ENCODE measurements at regions not wholly inside any gene's neighbourhood (a gene's known extent, or its start where the extent isn't known, plus 50 kb on each side); places are given as distances from the start of the nearest gene placed in this dataset.
A peak's percentile ranks its signal among the peaks of the same experiment; 100 is the strongest.
"Not testable (repeated sequence)": the region's sequence is repeated elsewhere in the genome, so short reads cannot be mapped to it uniquely, and the experiment has no call there.

- H3K36me3 ChIP-seq (ENCODE audit: control insufficient read depth, insufficient read depth, low read length); H3K27ac ChIP-seq (ENCODE audit: low read length); H3K9me3 ChIP-seq (replicated peaks; ENCODE audit: control insufficient read depth, low read depth, low read length); H3K4me3 ChIP-seq (ENCODE audit: low read length); DNase-seq: not testable (repeated sequence)
- Histone ChIP-seq H3K27me3 (ENCODE audit: control insufficient read depth, insufficient read depth, low read length) (peaks cover 12% of the 10 kb centered on the region), H3K4me1 (ENCODE audit: control insufficient read depth, insufficient read depth, low read length) (peaks cover 24% of the 10 kb centered on the region)
- 93% methylated on average over 6 of the region's 8 CpGs for WGBS (ENCODE audit: insufficient coverage)
Observed at GRCh38 chr9:129545876-129546275, 75.0 kb downstream of the C9orf50 start.

GRCh38 chr9:129544761-129545160 lies 76.1 kb downstream of the C9orf50 start:
- DNase-seq: no peak
- Histone ChIP-seq H3K36me3 (ENCODE audit: control insufficient read depth, insufficient read depth, low read length) (no peaks in the 10 kb centered on the region), H3K4me1 (ENCODE audit: control insufficient read depth, insufficient read depth, low read length) (peaks cover 16% of the 10 kb centered on the region), H3K27ac (ENCODE audit: low read length) (no peak overlapping the region), H3K9me3 (replicated peaks; ENCODE audit: control insufficient read depth, low read depth, low read length) (no peaks in the 10 kb centered on the region), H3K27me3 (ENCODE audit: control insufficient read depth, insufficient read depth, low read length) (peaks cover 5% of the 10 kb centered on the region), H3K4me3 (ENCODE audit: low read length) (no peak overlapping the region)
- 59% methylated on average over 3 of the region's 6 CpGs for WGBS (ENCODE audit: insufficient coverage)

GRCh38 chr9:129542741-129543140 lies 78.2 kb downstream of the C9orf50 start:
- Histone ChIP-seq H3K4me3 (ENCODE audit: low read length) (no peak overlapping the region), H3K27ac (ENCODE audit: low read length) (no peak overlapping the region), H3K36me3 (ENCODE audit: control insufficient read depth, insufficient read depth, low read length) (no peaks in the 10 kb centered on the region), H3K9me3 (replicated peaks; ENCODE audit: control insufficient read depth, low read depth, low read length) (peaks cover 3% of the 10 kb centered on the region), H3K4me1 (ENCODE audit: control insufficient read depth, insufficient read depth, low read length) (no peaks in the 10 kb centered on the region), H3K27me3 (ENCODE audit: control insufficient read depth, insufficient read depth, low read length) (no peaks in the 10 kb centered on the region)
- DNase-seq: no peak
- WGBS (ENCODE audit: insufficient coverage): 66% methylated on average over 3 of the region's 4 CpGs

GRCh38 chr9:129541270-129541669 lies 79.6 kb downstream of the C9orf50 start:
- 100% methylated on average over 1 of the region's 2 CpGs for WGBS (ENCODE audit: insufficient coverage)
- Histone ChIP-seq H3K27ac (ENCODE audit: low read length) (no peak overlapping the region), H3K9me3 (replicated peaks; ENCODE audit: control insufficient read depth, low read depth, low read length) (peaks cover 3% of the 10 kb centered on the region)

GRCh38 chr9:129539446-129539845 lies 81.5 kb downstream of the C9orf50 start:
- no peak overlapping the region for H3K4me3 ChIP-seq (ENCODE audit: low read length)
- H3K4me1 ChIP-seq (ENCODE audit: control insufficient read depth, insufficient read depth, low read length): no peaks in the 10 kb centered on the region
- H3K27me3 ChIP-seq (ENCODE audit: control insufficient read depth, insufficient read depth, low read length): no peaks in the 10 kb centered on the region
- no peak for DNase-seq
- H3K36me3 ChIP-seq (ENCODE audit: control insufficient read depth, insufficient read depth, low read length): no peaks in the 10 kb centered on the region
- H3K9me3 ChIP-seq (replicated peaks; ENCODE audit: control insufficient read depth, low read depth, low read length): peaks cover 3% of the 10 kb centered on the region
- no peak overlapping the region for H3K27ac ChIP-seq (ENCODE audit: low read length)
- WGBS (ENCODE audit: insufficient coverage): no CpG with 5 or more reads among the region's 4 CpGs

More at GRCh38 chr9:129541270-129541669, 79.6 kb downstream of the C9orf50 start:
- Histone ChIP-seq H3K36me3 (ENCODE audit: control insufficient read depth, insufficient read depth, low read length) (no peaks in the 10 kb centered on the region), H3K4me3 (ENCODE audit: low read length) (no peak overlapping the region), H3K27me3 (ENCODE audit: control insufficient read depth, insufficient read depth, low read length) (no peaks in the 10 kb centered on the region), H3K4me1 (ENCODE audit: control insufficient read depth, insufficient read depth, low read length) (no peaks in the 10 kb centered on the region)
- DNase-seq: no peak

GRCh38 chr9:129531860-129532402 lies 89.0 kb downstream of the C9orf50 start:
- WGBS (ENCODE audit: insufficient coverage): no CpG with 5 or more reads among the region's 5 CpGs
- not testable (repeated sequence) for H3K4me1 ChIP-seq (ENCODE audit: control insufficient read depth, insufficient read depth, low read length); DNase-seq; H3K27me3 ChIP-seq (ENCODE audit: control insufficient read depth, insufficient read depth, low read length); H3K9me3 ChIP-seq (replicated peaks; ENCODE audit: control insufficient read depth, low read depth, low read length); H3K36me3 ChIP-seq (ENCODE audit: control insufficient read depth, insufficient read depth, low read length); H3K27ac ChIP-seq (ENCODE audit: low read length); H3K4me3 ChIP-seq (ENCODE audit: low read length)

- not testable (repeated sequence) for H3K4me3 ChIP-seq (ENCODE audit: low read length); H3K9me3 ChIP-seq (replicated peaks; ENCODE audit: control insufficient read depth, low read depth, low read length); DNase-seq; H3K27ac ChIP-seq (ENCODE audit: low read length); H3K36me3 ChIP-seq (ENCODE audit: control insufficient read depth, insufficient read depth, low read length); H3K27me3 ChIP-seq (ENCODE audit: control insufficient read depth, insufficient read depth, low read length)
- whole genome bisulfite sequencing (ENCODE audit: insufficient coverage): 100% methylated on average over 1 of the region's 1 CpG
- H3K4me1 ChIP-seq (ENCODE audit: control insufficient read depth, insufficient read depth, low read length): peaks cover 10% of the 10 kb centered on the region
Observed at GRCh38 chr9:129527955-129528354, 92.9 kb downstream of the C9orf50 start.

- Histone ChIP-seq H3K9me3 (replicated peaks; ENCODE audit: control insufficient read depth, low read depth, low read length) (peaks cover 6% of the 10 kb centered on the region), H3K4me3 (ENCODE audit: low read length) (no peak overlapping the region), H3K36me3 (ENCODE audit: control insufficient read depth, insufficient read depth, low read length) (no peaks in the 10 kb centered on the region), H3K27ac (ENCODE audit: low read length) (no peak overlapping the region), H3K27me3 (ENCODE audit: control insufficient read depth, insufficient read depth, low read length) (no peaks in the 10 kb centered on the region), H3K4me1 (ENCODE audit: control insufficient read depth, insufficient read depth, low read length) (peaks cover 10% of the 10 kb centered on the region)
- peak; percentile 65 for DNase-seq
- 13% methylated on average over 3 of the region's 3 CpGs for WGBS (ENCODE audit: insufficient coverage)
Observed at GRCh38 chr9:129525656-129526196, 95.2 kb downstream of the C9orf50 start.

GRCh38 chr9:129524582-129525270 lies 96.2 kb downstream of the C9orf50 start:
- Histone ChIP-seq H3K27ac (ENCODE audit: low read length) (no peak overlapping the region), H3K4me3 (ENCODE audit: low read length) (no peak overlapping the region), H3K9me3 (replicated peaks; ENCODE audit: control insufficient read depth, low read depth, low read length) (peaks cover 6% of the 10 kb centered on the region), H3K36me3 (ENCODE audit: control insufficient read depth, insufficient read depth, low read length) (no peaks in the 10 kb centered on the region), H3K4me1 (ENCODE audit: control insufficient read depth, insufficient read depth, low read length) (peaks cover 10% of the 10 kb centered on the region), H3K27me3 (ENCODE audit: control insufficient read depth, insufficient read depth, low read length) (no peaks in the 10 kb centered on the region)
- DNase-seq: no peak
- WGBS (ENCODE audit: insufficient coverage): 47% methylated on average over 12 of the region's 17 CpGs

GRCh38 chr9:129523943-129524581 lies 96.8 kb downstream of the C9orf50 start:
- peaks cover 6% of the 10 kb centered on the region for H3K9me3 ChIP-seq (replicated peaks; ENCODE audit: control insufficient read depth, low read depth, low read length)
- no peaks in the 10 kb centered on the region for H3K27me3 ChIP-seq (ENCODE audit: control insufficient read depth, insufficient read depth, low read length)
- peak; percentile 44 for DNase-seq
- 76% methylated on average over 2 of the region's 8 CpGs for WGBS (ENCODE audit: insufficient coverage)
- H3K27ac ChIP-seq (ENCODE audit: low read length): no peak overlapping the region
- H3K36me3 ChIP-seq (ENCODE audit: control insufficient read depth, insufficient read depth, low read length): no peaks in the 10 kb centered on the region
- H3K4me3 ChIP-seq (ENCODE audit: low read length): no peak overlapping the region
- peaks cover 10% of the 10 kb centered on the region for H3K4me1 ChIP-seq (ENCODE audit: control insufficient read depth, insufficient read depth, low read length)
